Thyroid gland (tissue), 4 donors: ENCODE measurements at regions not wholly inside any gene's neighbourhood (a gene's known extent, or its start where the extent isn't known, plus 50 kb on each side); places are given as distances from the start of the nearest gene placed in this dataset.

Source experiments
- DNase-seq, 2 donors: peaks; one replicate each; pipeline ENCODE4 v3.0.0-alpha.2; 2019
- H3K27ac ChIP-seq, 3 donors: fragments of 200-600 bp; sonication (generic); 1 replicate in 2 of 3; 2 replicates in 1 of 3; pipeline ENCODE4 v1.5.1; 2016 to 2019; ENCODE audit warnings: mild to moderate bottlenecking in 1 of 3, moderate library complexity in 1 of 3
- H3K27me3 ChIP-seq: fragments of 200-600 bp; sonication (generic); one replicate; pipeline ENCODE4 v1.5.1; 2019
- H3K36me3 ChIP-seq, 2 donors: fragments of 200-600 bp; sonication (generic); one replicate each; pipeline ENCODE4 v1.5.1; 2016 to 2019
- H3K4me1 ChIP-seq, 2 donors: fragments of 200-600 bp; sonication (generic); one replicate each; pipeline ENCODE4 v1.5.1; 2017 to 2019
- H3K4me3 ChIP-seq, 3 donors: fragments of 200-600 bp; sonication (generic); replicated peaks in 1 of 3; 1 replicate in 2 of 3; 2 replicates in 1 of 3; pipeline ENCODE4 v1.5.1; 2016; ENCODE audit warnings: mild to moderate bottlenecking in 1 of 3
- H3K9me3 ChIP-seq: fragments of 200-600 bp; sonication (generic); one replicate; pipeline ENCODE4 v1.5.1; 2017
- CTCF ChIP-seq, 6 experiments: fragments of 200-600 bp in 3 of 6; fragments of 450-650 bp in 3 of 6; sonication (generic) in 3 of 6; IDR thresholded peaks; one replicate each; pipeline ENCODE4 v1.5.1; 2016 to 2019; ENCODE audit warnings: antibody characterized with exemption in 6 of 6, mild to moderate bottlenecking in 2 of 6, inconsistent platforms in 1 of 6, moderate library complexity in 1 of 6
- POLR2A ChIP-seq, 2 donors: fragments of 450-650 bp; IDR thresholded peaks; one replicate each; pipeline ENCODE4 v1.6.1; 2017; ENCODE audit warnings: antibody characterized with exemption in 2 of 2, mild to moderate bottlenecking in 2 of 2, moderate library complexity in 1 of 2
- WGBS, 2 donors: methylation state at CpG; one replicate each; pipeline ENCODE4 v1.1.5; 2017; 5-methylcytosine and 5-hydroxymethylcytosine counted together
- intact Hi-C: fragments of 100-400 bp; cut with DNase I; formaldehyde crosslinking; loops from one replicate; pipeline ENCODE4 v1.15.1; 2023

GRCh38 chr11:80524349-80524748 lies 1083.5 kb upstream of the TENM4 start:
- TF ChIP-seq CTCF (IDR thresholded peaks at IDR 0.05): no peak
- no peak for TF ChIP-seq POLR2A (IDR thresholded peaks at IDR 0.05)
- H3K36me3 ChIP-seq: no peaks in the 10 kb centered on the region
- H3K27ac ChIP-seq: no peak overlapping the region
- no peaks in the 10 kb centered on the region for H3K9me3 ChIP-seq
- intact Hi-C loops: no loop called here
- 76 to 82% methylated on average over 4 of the region's 4 CpGs for WGBS, 2 donors
- no peak for DNase-seq
- no peak overlapping the region for H3K4me3 ChIP-seq
- H3K4me1 ChIP-seq: no peaks in the 10 kb centered on the region
- no peaks in the 10 kb centered on the region for H3K27me3 ChIP-seq

- H3K27me3 ChIP-seq: no peaks in the 10 kb centered on the region
Measured at GRCh38 chr11:80523057-80523456, 1082.2 kb upstream of the TENM4 start.

GRCh38 chr11:80521592-80521991 lies 1080.8 kb upstream of the TENM4 start:
- no peaks in the 10 kb centered on the region for H3K36me3 ChIP-seq
- TF ChIP-seq CTCF (IDR thresholded peaks at IDR 0.05): no peak
- TF ChIP-seq POLR2A (IDR thresholded peaks at IDR 0.05): no peak
- intact Hi-C loops: no loop called here
- no peaks in the 10 kb centered on the region for H3K27me3 ChIP-seq
- H3K4me3 ChIP-seq: no peak overlapping the region
- 71 to 73% methylated on average over 3 of the region's 3 CpGs for WGBS, 2 donors
- H3K4me1 ChIP-seq: no peaks in the 10 kb centered on the region
- H3K27ac ChIP-seq: no peak overlapping the region
- no peaks in the 10 kb centered on the region for H3K9me3 ChIP-seq
- DNase-seq: no peak

More at GRCh38 chr11:80523057-80523456, 1082.2 kb upstream of the TENM4 start:
- H3K4me3 ChIP-seq: no peak overlapping the region
- TF ChIP-seq CTCF (IDR thresholded peaks at IDR 0.05) (no peak), POLR2A (IDR thresholded peaks at IDR 0.05) (no peak)
- H3K27ac ChIP-seq: no peak overlapping the region
- intact Hi-C loops: no loop called here
- DNase-seq: no peak
- no peaks in the 10 kb centered on the region for H3K4me1 ChIP-seq
- 76 to 85% methylated on average over 1 of the region's 1 CpG for WGBS, 2 donors
- H3K9me3 ChIP-seq: no peaks in the 10 kb centered on the region
- no peaks in the 10 kb centered on the region for H3K36me3 ChIP-seq

- 61 to 67% methylated on average over 2 of the region's 2 CpGs for WGBS, 2 donors
- intact Hi-C loops: no loop called here
- Histone ChIP-seq H3K4me1 (no peaks in the 10 kb centered on the region), H3K36me3 (no peaks in the 10 kb centered on the region), H3K9me3 (no peaks in the 10 kb centered on the region), H3K27me3 (no peaks in the 10 kb centered on the region), H3K27ac (no peak overlapping the region), H3K4me3 (no peak overlapping the region)
- no peak for DNase-seq
- TF ChIP-seq CTCF (IDR thresholded peaks at IDR 0.05) (no peak), POLR2A (IDR thresholded peaks at IDR 0.05) (no peak)
Measured at GRCh38 chr11:80520507-80520887, 1079.7 kb upstream of the TENM4 start.

GRCh38 chr11:80519596-80520506 lies 1079.0 kb upstream of the TENM4 start:
- H3K9me3 ChIP-seq: no peaks in the 10 kb centered on the region
- H3K27me3 ChIP-seq: no peaks in the 10 kb centered on the region
- H3K4me1 ChIP-seq: no peaks in the 10 kb centered on the region
- H3K27ac ChIP-seq: no peak overlapping the region
- TF ChIP-seq CTCF (IDR thresholded peaks at IDR 0.05): no peak
- TF ChIP-seq POLR2A (IDR thresholded peaks at IDR 0.05): no peak
- 67 to 72% methylated on average over 6 to 7 of the region's 7 CpGs for WGBS, 2 donors
- no peak for DNase-seq
- H3K4me3 ChIP-seq: no peak overlapping the region
- intact Hi-C loops: no loop called here
- no peaks in the 10 kb centered on the region for H3K36me3 ChIP-seq
